ENCODE measurements at regions not wholly inside any gene's neighbourhood (a gene's known extent, or its start where the extent isn't known, plus 50 kb on each side); places are given as distances from the start of the nearest gene placed in this dataset.

GRCh38 chr6:1029141-1029540 is 282.8 kb upstream of the FOXQ1 start:
- no peak overlapping the region for H3K9ac ChIP-seq (ENCODE audit: low read depth in 1 of 3, low read length in 3 of 3)
- H3K27me3 ChIP-seq (ENCODE audit: control insufficient read depth in 3 of 3, insufficient read depth in 3 of 3, low read length in 3 of 3): peaks cover 0 to 7% (median 3%) of the 10 kb centered on the region in 3 donors
- H3K4me3 ChIP-seq (ENCODE audit: low read length in 3 of 3): no peak overlapping the region
- no peaks in the 10 kb centered on the region for H3K9me3 ChIP-seq (ENCODE audit: control insufficient read depth in 3 of 3, low read length in 3 of 3)
- no peaks in the 10 kb centered on the region for H3K36me3 ChIP-seq (ENCODE audit: control insufficient read depth in 3 of 3, insufficient read depth in 3 of 3, low read length in 3 of 3)
- H3K27ac ChIP-seq (ENCODE audit: low read depth, low read length): no peak overlapping the region
- no peaks in the 10 kb centered on the region for H3K4me1 ChIP-seq (ENCODE audit: control insufficient read depth in 3 of 3, insufficient read depth in 3 of 3, low read length in 3 of 3)

- H3K4me3 ChIP-seq (ENCODE audit: low read length in 3 of 3): no peak overlapping the region
- peaks cover 0 to 7% (median 3%) of the 10 kb centered on the region in 3 donors for H3K27me3 ChIP-seq (ENCODE audit: control insufficient read depth in 3 of 3, insufficient read depth in 3 of 3, low read length in 3 of 3)
- H3K9me3 ChIP-seq (ENCODE audit: control insufficient read depth in 3 of 3, low read length in 3 of 3): no peaks in the 10 kb centered on the region
- H3K9ac ChIP-seq (ENCODE audit: low read depth in 1 of 3, low read length in 3 of 3): no peak overlapping the region
- no peaks in the 10 kb centered on the region for H3K4me1 ChIP-seq (ENCODE audit: control insufficient read depth in 3 of 3, insufficient read depth in 3 of 3, low read length in 3 of 3)
- H3K27ac ChIP-seq (ENCODE audit: low read depth, low read length): no peak overlapping the region
- H3K36me3 ChIP-seq (ENCODE audit: control insufficient read depth in 3 of 3, insufficient read depth in 3 of 3, low read length in 3 of 3): no peaks in the 10 kb centered on the region
Measured at GRCh38 chr6:1028723-1029122, 283.2 kb upstream of the FOXQ1 start.

- Histone ChIP-seq H3K9ac (ENCODE audit: low read depth in 1 of 3, low read length in 3 of 3) (no peak overlapping the region), H3K4me3 (ENCODE audit: low read length in 3 of 3) (no peak overlapping the region), H3K27ac (ENCODE audit: low read depth, low read length) (no peak overlapping the region), H3K36me3 (ENCODE audit: control insufficient read depth in 3 of 3, insufficient read depth in 3 of 3, low read length in 3 of 3) (no peaks in the 10 kb centered on the region), H3K27me3 (ENCODE audit: control insufficient read depth in 3 of 3, insufficient read depth in 3 of 3, low read length in 3 of 3) (peaks cover 0 to 7% (median 3%) of the 10 kb centered on the region in 3 donors), H3K9me3 (ENCODE audit: control insufficient read depth in 3 of 3, low read length in 3 of 3) (no peaks in the 10 kb centered on the region), H3K4me1 (ENCODE audit: control insufficient read depth in 3 of 3, insufficient read depth in 3 of 3, low read length in 3 of 3) (no peaks in the 10 kb centered on the region)
Measured at GRCh38 chr6:1027795-1028569, 283.9 kb upstream of the FOXQ1 start.

GRCh38 chr6:1027109-1027794 is 284.6 kb upstream of the FOXQ1 start:
- H3K4me1 ChIP-seq (ENCODE audit: control insufficient read depth in 3 of 3, insufficient read depth in 3 of 3, low read length in 3 of 3): no peaks in the 10 kb centered on the region
- no peak overlapping the region for H3K27ac ChIP-seq (ENCODE audit: low read depth, low read length)
- peaks cover 0 to 7% (median 3%) of the 10 kb centered on the region in 3 donors for H3K27me3 ChIP-seq (ENCODE audit: control insufficient read depth in 3 of 3, insufficient read depth in 3 of 3, low read length in 3 of 3)
- no peaks in the 10 kb centered on the region for H3K36me3 ChIP-seq (ENCODE audit: control insufficient read depth in 3 of 3, insufficient read depth in 3 of 3, low read length in 3 of 3)
- H3K9ac ChIP-seq (ENCODE audit: low read depth in 1 of 3, low read length in 3 of 3): no peak overlapping the region
- no peak overlapping the region for H3K4me3 ChIP-seq (ENCODE audit: low read length in 3 of 3)
- H3K9me3 ChIP-seq (ENCODE audit: control insufficient read depth in 3 of 3, low read length in 3 of 3): no peaks in the 10 kb centered on the region

- no peaks in the 10 kb centered on the region for H3K36me3 ChIP-seq (ENCODE audit: control insufficient read depth in 3 of 3, insufficient read depth in 3 of 3, low read length in 3 of 3)
- H3K27ac ChIP-seq (ENCODE audit: low read depth, low read length): no peak overlapping the region
- H3K27me3 ChIP-seq (ENCODE audit: control insufficient read depth in 3 of 3, insufficient read depth in 3 of 3, low read length in 3 of 3): peaks cover 0 to 7% (median 3%) of the 10 kb centered on the region in 3 donors
- H3K4me1 ChIP-seq (ENCODE audit: control insufficient read depth in 3 of 3, insufficient read depth in 3 of 3, low read length in 3 of 3): no peaks in the 10 kb centered on the region
- H3K9me3 ChIP-seq (ENCODE audit: control insufficient read depth in 3 of 3, low read length in 3 of 3): no peaks in the 10 kb centered on the region
- H3K9ac ChIP-seq (ENCODE audit: low read depth in 1 of 3, low read length in 3 of 3): no peak overlapping the region
- no peak overlapping the region for H3K4me3 ChIP-seq (ENCODE audit: low read length in 3 of 3)
Measured at GRCh38 chr6:1025821-1026220, 286.1 kb upstream of the FOXQ1 start.

- no peak overlapping the region for H3K27ac ChIP-seq (ENCODE audit: low read depth, low read length)
- H3K9me3 ChIP-seq (ENCODE audit: control insufficient read depth in 3 of 3, low read length in 3 of 3): no peaks in the 10 kb centered on the region
- H3K4me1 ChIP-seq (ENCODE audit: control insufficient read depth in 3 of 3, insufficient read depth in 3 of 3, low read length in 3 of 3): no peaks in the 10 kb centered on the region
- no peaks in the 10 kb centered on the region for H3K36me3 ChIP-seq (ENCODE audit: control insufficient read depth in 3 of 3, insufficient read depth in 3 of 3, low read length in 3 of 3)
- peaks cover 0 to 7% (median 6%) of the 10 kb centered on the region in 3 donors for H3K27me3 ChIP-seq (ENCODE audit: control insufficient read depth in 3 of 3, insufficient read depth in 3 of 3, low read length in 3 of 3)
- H3K4me3 ChIP-seq (ENCODE audit: low read length in 3 of 3): no peak overlapping the region
- no peak overlapping the region for H3K9ac ChIP-seq (ENCODE audit: low read depth in 1 of 3, low read length in 3 of 3)
Measured at GRCh38 chr6:1024587-1024986, 287.3 kb upstream of the FOXQ1 start.

- Histone ChIP-seq H3K27me3 (ENCODE audit: control insufficient read depth in 3 of 3, insufficient read depth in 3 of 3, low read length in 3 of 3) (peaks cover 0 to 9% (median 7%) of the 10 kb centered on the region in 3 donors), H3K4me3 (ENCODE audit: low read length in 3 of 3) (no peak overlapping the region), H3K36me3 (ENCODE audit: control insufficient read depth in 3 of 3, insufficient read depth in 3 of 3, low read length in 3 of 3) (no peaks in the 10 kb centered on the region), H3K9ac (ENCODE audit: low read depth in 1 of 3, low read length in 3 of 3) (no peak overlapping the region), H3K27ac (ENCODE audit: low read depth, low read length) (no peak overlapping the region), H3K4me1 (ENCODE audit: control insufficient read depth in 3 of 3, insufficient read depth in 3 of 3, low read length in 3 of 3) (no peaks in the 10 kb centered on the region), H3K9me3 (ENCODE audit: control insufficient read depth in 3 of 3, low read length in 3 of 3) (no peaks in the 10 kb centered on the region)
Measured at GRCh38 chr6:1024161-1024560, 287.7 kb upstream of the FOXQ1 start.

GRCh38 chr6:1023229-1023628 is 288.7 kb upstream of the FOXQ1 start:
- H3K4me3 ChIP-seq (ENCODE audit: low read length in 3 of 3): no peak overlapping the region
- no peaks in the 10 kb centered on the region for H3K36me3 ChIP-seq (ENCODE audit: control insufficient read depth in 3 of 3, insufficient read depth in 3 of 3, low read length in 3 of 3)
- no peaks in the 10 kb centered on the region for H3K9me3 ChIP-seq (ENCODE audit: control insufficient read depth in 3 of 3, low read length in 3 of 3)
- H3K27me3 ChIP-seq (ENCODE audit: control insufficient read depth in 3 of 3, insufficient read depth in 3 of 3, low read length in 3 of 3): peaks cover 0 to 9% (median 7%) of the 10 kb centered on the region in 3 donors
- no peak overlapping the region for H3K9ac ChIP-seq (ENCODE audit: low read depth in 1 of 3, low read length in 3 of 3)
- no peak overlapping the region for H3K27ac ChIP-seq (ENCODE audit: low read depth, low read length)
- no peaks in the 10 kb centered on the region for H3K4me1 ChIP-seq (ENCODE audit: control insufficient read depth in 3 of 3, insufficient read depth in 3 of 3, low read length in 3 of 3)

GRCh38 chr6:1022719-1023118 is 289.2 kb upstream of the FOXQ1 start:
- no peak overlapping the region for H3K27ac ChIP-seq (ENCODE audit: low read depth, low read length)
- peaks cover 0 to 9% (median 7%) of the 10 kb centered on the region in 3 donors for H3K27me3 ChIP-seq (ENCODE audit: control insufficient read depth in 3 of 3, insufficient read depth in 3 of 3, low read length in 3 of 3)
- no peaks in the 10 kb centered on the region for H3K9me3 ChIP-seq (ENCODE audit: control insufficient read depth in 3 of 3, low read length in 3 of 3)
- no peak overlapping the region for H3K4me3 ChIP-seq (ENCODE audit: low read length in 3 of 3)
- no peaks in the 10 kb centered on the region for H3K4me1 ChIP-seq (ENCODE audit: control insufficient read depth in 3 of 3, insufficient read depth in 3 of 3, low read length in 3 of 3)
- H3K9ac ChIP-seq (ENCODE audit: low read depth in 1 of 3, low read length in 3 of 3): no peak overlapping the region
- H3K36me3 ChIP-seq (ENCODE audit: control insufficient read depth in 3 of 3, insufficient read depth in 3 of 3, low read length in 3 of 3): no peaks in the 10 kb centered on the region

- peaks cover 0 to 7% (median 5%) of the 10 kb centered on the region in 3 donors for H3K27me3 ChIP-seq (ENCODE audit: control insufficient read depth in 3 of 3, insufficient read depth in 3 of 3, low read length in 3 of 3)
- no peak overlapping the region for H3K9ac ChIP-seq (ENCODE audit: low read depth in 1 of 3, low read length in 3 of 3)
- H3K4me3 ChIP-seq (ENCODE audit: low read length in 3 of 3): no peak overlapping the region
- H3K36me3 ChIP-seq (ENCODE audit: control insufficient read depth in 3 of 3, insufficient read depth in 3 of 3, low read length in 3 of 3): no peaks in the 10 kb centered on the region
- no peak overlapping the region for H3K27ac ChIP-seq (ENCODE audit: low read depth, low read length)
- no peaks in the 10 kb centered on the region for H3K4me1 ChIP-seq (ENCODE audit: control insufficient read depth in 3 of 3, insufficient read depth in 3 of 3, low read length in 3 of 3)
- H3K9me3 ChIP-seq (ENCODE audit: control insufficient read depth in 3 of 3, low read length in 3 of 3): no peaks in the 10 kb centered on the region
Measured at GRCh38 chr6:1020837-1021236, 291.1 kb upstream of the FOXQ1 start.

Measured in skeletal muscle tissue (tissue), 3 donors.